GM23338 (cell line): ENCODE measurements at regions not wholly inside any gene's neighbourhood (a gene's known extent, or its start where the extent isn't known, plus 50 kb on each side); places are given as distances from the start of the nearest gene placed in this dataset.

Experiments used
- ATAC-seq: fragments of 200-7000 bp; cut with Tn5 transposase; 3 replicates; pipeline ENCODE4 v1.9.1; 2020
- DNase-seq: peaks from one replicate; pipeline ENCODE4 v3.0.0-alpha.2; 2015; ENCODE audit warnings: low spot score
- H2AFZ ChIP-seq: fragments of 200-600 bp; sonication (generic); 2 replicates; pipeline ENCODE4 v1.8.0; 2016; ENCODE audit warnings: antibody characterized with exemption, mild to moderate bottlenecking, moderate library complexity
- H3F3A ChIP-seq: fragments of 200-600 bp; sonication (generic); replicated peaks from 2 replicates; pipeline ENCODE4 v1.8.0; 2017; ENCODE audit warnings: antibody characterized with exemption, mixed run types, low read depth
- H3K27ac ChIP-seq: fragments of 200-600 bp; sonication (generic); 2 replicates; pipeline ENCODE4 v1.6.1; 2016; ENCODE audit warnings: low read depth
- H3K27me3 ChIP-seq: fragments of 200-600 bp; sonication (generic); 2 replicates; pipeline ENCODE4 v1.8.0; 2016; ENCODE audit warnings: mild to moderate bottlenecking, mixed run types, moderate library complexity; ENCODE audit not compliant: insufficient read depth
- H3K36me3 ChIP-seq: fragments of 200-600 bp; sonication (generic); 2 replicates; pipeline ENCODE4 v1.8.0; 2016; ENCODE audit warnings: mild to moderate bottlenecking; ENCODE audit not compliant: insufficient read depth
- H3K4me1 ChIP-seq: fragments of 200-600 bp; sonication (generic); 2 replicates; pipeline ENCODE4 v1.8.0; 2016; ENCODE audit warnings: mild to moderate bottlenecking, moderate library complexity; ENCODE audit not compliant: insufficient read depth
- H3K4me2 ChIP-seq: fragments of 200-600 bp; sonication (generic); 2 replicates; pipeline ENCODE4 v1.7.1; 2017; ENCODE audit warnings: mixed run types
- H3K4me3 ChIP-seq: fragments of 200-600 bp; sonication (generic); 2 replicates; pipeline ENCODE4 v1.6.1; 2016; ENCODE audit warnings: mixed run types
- H3K79me2 ChIP-seq: fragments of 200-600 bp; sonication (generic); replicated peaks from 2 replicates; pipeline ENCODE4 v1.8.0; 2017; ENCODE audit warnings: mild to moderate bottlenecking; ENCODE audit not compliant: insufficient read depth
- H3K9me2 ChIP-seq: fragments of 200-600 bp; sonication (generic); 2 replicates; pipeline ENCODE4 v1.8.0; 2017; ENCODE audit not compliant: insufficient read depth
- H4K20me1 ChIP-seq: fragments of 200-600 bp; sonication (generic); replicated peaks from 2 replicates; pipeline ENCODE4 v1.8.0; 2017; ENCODE audit warnings: mild to moderate bottlenecking; ENCODE audit not compliant: insufficient read depth
- H3K27ac Mint-ChIP-seq: 2 replicates; pipeline ENCODE4 v1.8.0; 2020; ENCODE audit warnings: inconsistent platforms, mild to moderate bottlenecking, moderate library complexity, mixed read lengths
- H3K27me3 Mint-ChIP-seq: 3 replicates; pipeline ENCODE4 v1.8.0; 2022; ENCODE audit warnings: low read depth, mild to moderate bottlenecking, moderate library complexity, mixed read lengths, inconsistent platforms; ENCODE audit not compliant: insufficient read depth, poor library complexity
- H3K36me3 Mint-ChIP-seq: 3 replicates; pipeline ENCODE4 v1.8.0; 2021; ENCODE audit warnings: low read depth, mild to moderate bottlenecking, inconsistent platforms, moderate library complexity, mixed read lengths
- H3K4me1 Mint-ChIP-seq: 3 replicates; pipeline ENCODE4 v1.8.0; 2020; ENCODE audit warnings: mild to moderate bottlenecking, inconsistent platforms, mixed read lengths
- H3K4me3 Mint-ChIP-seq: 3 replicates; pipeline ENCODE4 v1.8.0; 2021; ENCODE audit warnings: moderate library complexity, mild to moderate bottlenecking, inconsistent platforms, mixed read lengths
- H3K9me3 Mint-ChIP-seq: 3 replicates; pipeline ENCODE4 v1.8.0; 2020; ENCODE audit warnings: moderate library complexity, mild to moderate bottlenecking, inconsistent platforms, mixed read lengths
- CREB1 ChIP-seq: fragments of 250-450 bp; sonication (Bioruptor Pico); IDR thresholded peaks from 2 replicates; pipeline ENCODE4 v1.5.0; 2020; ENCODE audit warnings: low read depth, mild to moderate bottlenecking, moderate library complexity
- CTCF ChIP-seq, 2 experiments: fragments of 200-600 bp in 1 of 2; sonication (generic) in 1 of 2; conservative IDR thresholded peaks; 2 replicates each; pipeline versions ENCODE4 v1.5.1 to v1.6.1; 2016 to 2017; ENCODE audit warnings: antibody characterized with exemption in 2 of 2, low read depth in 2 of 2, mild to moderate bottlenecking in 2 of 2, moderate library complexity in 1 of 2
- EZH2 ChIP-seq: fragments of 200-600 bp; sonication (generic); IDR thresholded peaks from one replicate; pipeline ENCODE4 v1.8.0; 2017; ENCODE audit warnings: antibody characterized with exemption, mild to moderate bottlenecking, low read depth; ENCODE audit not compliant: unreplicated experiment
- EZH2phosphoT487 ChIP-seq: fragments of 200-600 bp; sonication (generic); IDR thresholded peaks from one replicate; pipeline ENCODE4 v1.8.1; 2018; ENCODE audit warnings: antibody characterized with exemption; ENCODE audit not compliant: unreplicated experiment
- JUNB ChIP-seq: IDR thresholded peaks from one replicate; pipeline ENCODE4 v1.6.1; 2016; ENCODE audit warnings: antibody characterized with exemption; ENCODE audit not compliant: unreplicated experiment
- NANOG ChIP-seq: IDR thresholded peaks from 2 replicates; pipeline ENCODE4 v1.6.1; 2016; ENCODE audit warnings: antibody characterized with exemption, borderline replicate concordance
- POLR2AphosphoS5 ChIP-seq: IDR thresholded peaks from 2 replicates; pipeline ENCODE4 v1.6.1; 2016; ENCODE audit warnings: antibody characterized with exemption, low read depth
- STAT1 ChIP-seq: IDR thresholded peaks from one replicate; pipeline ENCODE4 v1.6.1; 2016; ENCODE audit warnings: antibody characterized with exemption; ENCODE audit not compliant: unreplicated experiment
- ZNF114 ChIP-seq: fragments of 250-450 bp; sonication (Bioruptor Pico); IDR thresholded peaks from 2 replicates; pipeline ENCODE4 v1.5.0; 2020; ENCODE audit warnings: mild to moderate bottlenecking, moderate library complexity
- ZNF331 ChIP-seq: fragments of 250-450 bp; sonication (Bioruptor Pico); IDR thresholded peaks from 2 replicates; pipeline ENCODE4 v1.5.0; 2020; ENCODE audit warnings: low read depth, mild to moderate bottlenecking, moderate library complexity
- ZNF462 ChIP-seq: fragments of 250-450 bp; sonication (Bioruptor Pico); IDR thresholded peaks from 2 replicates; pipeline ENCODE4 v1.5.0; 2020; ENCODE audit warnings: mild to moderate bottlenecking, moderate library complexity
- TF ChIP-seq, protein P1 (sequence below): IDR thresholded peaks from one replicate; pipeline ENCODE4 v1.6.1; 2018; ENCODE audit warnings: antibody characterized with exemption; ENCODE audit not compliant: unreplicated experiment
- TF ChIP-seq, protein P2 (sequence below): IDR thresholded peaks from 2 replicates; pipeline ENCODE4 v1.6.1; 2016; ENCODE audit warnings: antibody characterized with exemption

DNA sequence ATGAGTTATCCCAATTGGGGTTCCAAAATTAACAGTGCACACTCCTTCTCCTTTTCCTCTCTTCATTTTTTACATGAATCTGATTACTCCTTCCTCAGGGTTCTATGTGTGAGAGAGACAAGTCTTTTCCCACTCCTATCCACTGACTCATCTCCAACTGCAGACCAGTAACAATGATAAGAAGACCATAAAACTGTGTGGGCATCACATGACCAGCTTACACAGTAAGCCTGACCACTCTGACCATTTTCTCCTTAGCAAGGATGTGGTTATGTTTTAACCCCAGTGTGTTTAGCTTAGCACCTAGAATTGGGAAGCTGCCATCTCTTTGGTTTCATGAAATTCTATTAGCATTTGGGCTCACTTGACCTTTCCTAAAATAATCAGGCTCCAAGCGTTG lies 145.0 kb upstream of the CALCR start:
- Histone ChIP-seq H3F3A (no peaks in the 10 kb centered on the region), H3K27ac (no peak overlapping the region), H3K4me2 (no peak overlapping the region), H3K9me2 (no peaks in the 10 kb centered on the region), H3K36me3 (no peaks in the 10 kb centered on the region), H3K27me3 (no peaks in the 10 kb centered on the region), H2AFZ (no peak overlapping the region; the same call in 1 of the 2 replicates), H3K4me1 (no peaks in the 10 kb centered on the region), H3K79me2 (no peaks in the 10 kb centered on the region), H4K20me1 (no peaks in the 10 kb centered on the region), H3K4me3 (no peak overlapping the region)
- Mint-ChIP-seq H3K4me1 (peaks cover 4% of the 10 kb centered on the region; the same call in 1 of the 3 replicates), H3K27me3 (peaks cover 1% of the 10 kb centered on the region), H3K36me3 (no peaks in the 10 kb centered on the region), H3K9me3 (no peaks in the 10 kb centered on the region), H3K27ac (no peak overlapping the region), H3K4me3 (no peak overlapping the region)
- TF ChIP-seq JUNB: no peak
- TF ChIP-seq, protein P1, sequence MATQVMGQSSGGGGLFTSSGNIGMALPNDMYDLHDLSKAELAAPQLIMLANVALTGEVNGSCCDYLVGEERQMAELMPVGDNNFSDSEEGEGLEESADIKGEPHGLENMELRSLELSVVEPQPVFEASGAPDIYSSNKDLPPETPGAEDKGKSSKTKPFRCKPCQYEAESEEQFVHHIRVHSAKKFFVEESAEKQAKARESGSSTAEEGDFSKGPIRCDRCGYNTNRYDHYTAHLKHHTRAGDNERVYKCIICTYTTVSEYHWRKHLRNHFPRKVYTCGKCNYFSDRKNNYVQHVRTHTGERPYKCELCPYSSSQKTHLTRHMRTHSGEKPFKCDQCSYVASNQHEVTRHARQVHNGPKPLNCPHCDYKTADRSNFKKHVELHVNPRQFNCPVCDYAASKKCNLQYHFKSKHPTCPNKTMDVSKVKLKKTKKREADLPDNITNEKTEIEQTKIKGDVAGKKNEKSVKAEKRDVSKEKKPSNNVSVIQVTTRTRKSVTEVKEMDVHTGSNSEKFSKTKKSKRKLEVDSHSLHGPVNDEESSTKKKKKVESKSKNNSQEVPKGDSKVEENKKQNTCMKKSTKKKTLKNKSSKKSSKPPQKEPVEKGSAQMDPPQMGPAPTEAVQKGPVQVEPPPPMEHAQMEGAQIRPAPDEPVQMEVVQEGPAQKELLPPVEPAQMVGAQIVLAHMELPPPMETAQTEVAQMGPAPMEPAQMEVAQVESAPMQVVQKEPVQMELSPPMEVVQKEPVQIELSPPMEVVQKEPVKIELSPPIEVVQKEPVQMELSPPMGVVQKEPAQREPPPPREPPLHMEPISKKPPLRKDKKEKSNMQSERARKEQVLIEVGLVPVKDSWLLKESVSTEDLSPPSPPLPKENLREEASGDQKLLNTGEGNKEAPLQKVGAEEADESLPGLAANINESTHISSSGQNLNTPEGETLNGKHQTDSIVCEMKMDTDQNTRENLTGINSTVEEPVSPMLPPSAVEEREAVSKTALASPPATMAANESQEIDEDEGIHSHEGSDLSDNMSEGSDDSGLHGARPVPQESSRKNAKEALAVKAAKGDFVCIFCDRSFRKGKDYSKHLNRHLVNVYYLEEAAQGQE: no peak
- TF ChIP-seq STAT1: no peak
- no peak for TF ChIP-seq ZNF331
- TF ChIP-seq POLR2AphosphoS5: no peak
- TF ChIP-seq ZNF114 (CRISPR knock-in tag): no peak
- no peak for TF ChIP-seq EZH2phosphoT487
- TF ChIP-seq CTCF (conservative IDR thresholded peaks at IDR 0.05; ENCODE audit: low read depth in 2 of 2): no peak
- TF ChIP-seq, protein P2, sequence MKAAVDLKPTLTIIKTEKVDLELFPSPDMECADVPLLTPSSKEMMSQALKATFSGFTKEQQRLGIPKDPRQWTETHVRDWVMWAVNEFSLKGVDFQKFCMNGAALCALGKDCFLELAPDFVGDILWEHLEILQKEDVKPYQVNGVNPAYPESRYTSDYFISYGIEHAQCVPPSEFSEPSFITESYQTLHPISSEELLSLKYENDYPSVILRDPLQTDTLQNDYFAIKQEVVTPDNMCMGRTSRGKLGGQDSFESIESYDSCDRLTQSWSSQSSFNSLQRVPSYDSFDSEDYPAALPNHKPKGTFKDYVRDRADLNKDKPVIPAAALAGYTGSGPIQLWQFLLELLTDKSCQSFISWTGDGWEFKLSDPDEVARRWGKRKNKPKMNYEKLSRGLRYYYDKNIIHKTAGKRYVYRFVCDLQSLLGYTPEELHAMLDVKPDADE: no peak
- TF ChIP-seq CREB1 (CRISPR knock-in tag): no peak
- no peak for TF ChIP-seq ZNF462
- no peak for TF ChIP-seq EZH2
- no peak for TF ChIP-seq NANOG
- ATAC-seq (no peak), DNase-seq (no peak)
